Stomach (tissue), 8 donors: ENCODE measurements at regions not wholly inside any gene's neighbourhood (a gene's known extent, or its start where the extent isn't known, plus 50 kb on each side); places are given as distances from the start of the nearest gene placed in this dataset.

Source experiments
- DNase-seq, 2 donors: peaks; one replicate each; pipeline versions ENCODE4 v3.0.0 to v3.0.0-alpha.2; 2013 to 2019
- H3K27ac ChIP-seq, 5 donors: fragments of 200-600 bp in 4 of 5; sonication (generic) in 4 of 5; one replicate each; pipeline ENCODE4 v1.5.1; 2013 to 2019; ENCODE audit warnings: mild to moderate bottlenecking in 1 of 5, moderate library complexity in 1 of 5
- H3K27me3 ChIP-seq, 3 donors: fragments of 200-600 bp; sonication (generic); one replicate each; pipeline ENCODE4 v1.5.1; 2017 to 2019; ENCODE audit warnings: mixed run types in 1 of 3
- H3K36me3 ChIP-seq, 4 donors: fragments of 200-600 bp; sonication (generic); 1 replicate in 3 of 4; 2 replicates in 1 of 4; pipeline ENCODE4 v1.5.1; 2016 to 2019
- H3K4me1 ChIP-seq, 4 donors: fragments of 200-600 bp; sonication (generic); one replicate each; pipeline ENCODE4 v1.5.1; 2016 to 2019
- H3K4me3 ChIP-seq, 4 donors: fragments of 200-600 bp; sonication (generic) in 3 of 4; one replicate each; pipeline ENCODE4 v1.5.1; 2016 to 2019; ENCODE audit warnings: mild to moderate bottlenecking in 1 of 4
- H3K9me3 ChIP-seq, 4 donors: fragments of 200-600 bp; sonication (generic); one replicate each; pipeline ENCODE4 v1.5.1; 2016 to 2019
- CTCF ChIP-seq, 7 experiments: fragments of 450-650 bp in 4 of 7; fragments of 200-600 bp in 3 of 7; sonication (generic) in 3 of 7; IDR thresholded peaks; one replicate each; pipeline ENCODE4 v1.5.1; 2016 to 2019; ENCODE audit warnings: antibody characterized with exemption in 7 of 7, control low read depth in 2 of 7, mild to moderate bottlenecking in 1 of 7
- EP300 ChIP-seq: sonication (generic); formaldehyde crosslinking; IDR thresholded peaks from one replicate; pipeline ENCODE4 v1.6.1; 2017; ENCODE audit warnings: antibody characterized with exemption
- POLR2A ChIP-seq, 4 donors: fragments of 450-650 bp; IDR thresholded peaks; one replicate each; pipeline ENCODE4 v1.6.1; 2016; ENCODE audit warnings: antibody characterized with exemption in 4 of 4, control low read depth in 2 of 4, mild to moderate bottlenecking in 1 of 4, moderate library complexity in 1 of 4
- POLR2AphosphoS5 ChIP-seq, 3 donors: sonication (generic); formaldehyde crosslinking; IDR thresholded peaks; one replicate each; pipeline ENCODE4 v1.6.1; 2016; ENCODE audit warnings: antibody characterized with exemption in 3 of 3
- WGBS, 5 donors: extraction: QIAGEN DNeasy Blood & Tissue Kit in 3 of 5; methylation state at CpG; one replicate each; pipeline versions ENCODE4 v1.1.5 to v1.1.7; 2013 to 2018; 5-methylcytosine and 5-hydroxymethylcytosine counted together
- intact Hi-C: fragments of 100-400 bp; cut with DNase I; formaldehyde crosslinking; loops from one replicate; pipeline ENCODE4 v1.15.1; 2023; ENCODE audit warnings: low total_unique reads
- donor health status: healthy with polysubstance abuse.
- donor health status: Bipolar disorder and iron deficiency.
- donor health status: healthy.

GRCh38 chr10:131487822-131488221 lies 176.3 kb upstream of the TCERG1L start:
- Histone ChIP-seq H3K36me3 (no peaks in the 10 kb centered on the region), H3K9me3 (no peaks in the 10 kb centered on the region), H3K27me3 (no peaks in the 10 kb centered on the region), H3K27ac (no peak overlapping the region), H3K4me3 (no peak overlapping the region), H3K4me1 (no peaks in the 10 kb centered on the region)
- WGBS, 5 donors = 76 to 87% (median 81%) methylated on average over 5 of the region's 5 CpGs
- intact Hi-C loops = no loop called here
- TF ChIP-seq POLR2AphosphoS5 (IDR thresholded peaks at IDR 0.05) (no peak), CTCF (IDR thresholded peaks at IDR 0.05) (no peak), EP300 (no peak), POLR2A (IDR thresholded peaks at IDR 0.05) (no peak)
- DNase-seq = no peak

DNA sequence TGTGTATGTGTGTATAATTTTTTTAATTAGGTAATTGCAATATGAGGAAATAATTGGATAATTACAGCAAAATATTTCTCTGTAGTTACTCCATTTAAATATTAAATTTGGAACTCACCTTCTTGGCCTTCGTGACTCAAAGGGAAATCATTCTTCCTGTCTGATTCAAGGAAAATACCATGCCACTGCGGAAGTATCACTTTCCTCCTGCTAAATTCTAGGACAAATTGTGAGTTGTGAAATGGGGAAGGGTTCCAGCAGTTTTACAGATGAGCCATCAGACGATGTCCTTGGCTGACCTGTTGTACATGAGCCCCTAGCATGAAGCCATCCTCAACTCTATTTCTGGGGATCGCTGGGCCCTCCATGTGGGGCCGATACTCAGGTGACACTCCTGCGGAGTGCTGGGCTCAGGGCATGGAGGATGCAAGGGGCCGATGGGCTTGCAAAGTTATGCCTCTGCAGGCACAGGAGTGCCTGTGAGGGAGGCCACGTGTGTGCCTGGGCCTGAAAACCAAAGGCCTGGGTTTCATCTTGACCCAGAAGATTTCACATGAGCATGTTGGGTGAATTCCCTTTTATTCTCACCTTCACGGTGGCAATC lies 179.6 kb upstream of the TCERG1L start:
- TF ChIP-seq POLR2A (IDR thresholded peaks at IDR 0.05) = no peak
- TF ChIP-seq CTCF (IDR thresholded peaks at IDR 0.05) = no peak
- no peak for TF ChIP-seq POLR2AphosphoS5 (IDR thresholded peaks at IDR 0.05)
- TF ChIP-seq EP300 = no peak
- Histone ChIP-seq H3K4me1 (no peaks in the 10 kb centered on the region), H3K27me3 (no peaks in the 10 kb centered on the region), H3K9me3 (peaks cover 0 to 2% (median 0%) of the 10 kb centered on the region in 4 donors), H3K4me3 (no peak overlapping the region), H3K27ac (no peak overlapping the region), H3K36me3 (no peaks in the 10 kb centered on the region)
- intact Hi-C loops = no loop called here
- 71 to 84% (median 78%) methylated on average over 9 of the region's 9 CpGs for WGBS, 5 donors
- DNase-seq = no peak

GRCh38 chr10:131492211-131492857 lies 180.8 kb upstream of the TCERG1L start:
- H3K27me3 ChIP-seq = no peaks in the 10 kb centered on the region
- no peak overlapping the region for H3K4me3 ChIP-seq
- H3K27ac ChIP-seq = no peak overlapping the region
- intact Hi-C loops = no loop called here
- no peak for TF ChIP-seq POLR2A (IDR thresholded peaks at IDR 0.05)
- no peak for TF ChIP-seq EP300
- TF ChIP-seq CTCF (IDR thresholded peaks at IDR 0.05) = no peak
- TF ChIP-seq POLR2AphosphoS5 (IDR thresholded peaks at IDR 0.05) = no peak
- H3K4me1 ChIP-seq = no peaks in the 10 kb centered on the region
- no peaks in the 10 kb centered on the region for H3K36me3 ChIP-seq
- no peak for DNase-seq
- 50 to 67% (median 60%) methylated on average over 8 to 9 of the region's 9 CpGs for WGBS, 5 donors
- H3K9me3 ChIP-seq = peaks cover 0 to 5% (median 0%) of the 10 kb centered on the region in 4 donors

DNA sequence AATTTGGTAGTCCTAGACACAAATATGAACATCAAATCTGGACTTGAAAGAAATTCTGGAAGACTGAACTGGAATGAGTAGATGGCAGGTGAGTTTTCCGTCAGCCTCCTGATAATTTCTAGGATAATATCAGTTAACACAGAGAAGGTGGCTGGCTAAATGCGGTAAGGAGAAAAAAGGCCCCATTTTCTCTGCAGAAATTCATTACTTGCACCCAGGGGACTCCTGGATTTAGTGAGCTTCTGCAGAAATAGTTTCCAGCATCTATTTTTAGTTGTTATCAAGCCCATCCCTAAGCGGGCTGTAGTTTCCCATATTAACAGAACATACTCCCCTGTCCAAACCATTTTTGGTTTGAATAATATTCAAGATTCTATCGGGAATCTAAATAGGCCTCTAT lies 181.9 kb upstream of the TCERG1L start:
- no peak for DNase-seq
- H3K27ac ChIP-seq = no peak overlapping the region
- 86 to 92% (median 89%) methylated on average over 4 of the region's 4 CpGs for WGBS, 5 donors
- no peak overlapping the region for H3K4me3 ChIP-seq
- no peaks in the 10 kb centered on the region for H3K36me3 ChIP-seq
- H3K4me1 ChIP-seq = no peaks in the 10 kb centered on the region
- H3K27me3 ChIP-seq = no peaks in the 10 kb centered on the region
- TF ChIP-seq EP300 (no peak), POLR2AphosphoS5 (IDR thresholded peaks at IDR 0.05) (no peak), POLR2A (IDR thresholded peaks at IDR 0.05) (no peak), CTCF (IDR thresholded peaks at IDR 0.05) (no peak)
- intact Hi-C loops = no loop called here
- H3K9me3 ChIP-seq = peaks cover 0 to 5% (median 0%) of the 10 kb centered on the region in 4 donors
